ENCODE measurements at regions not wholly inside any gene's neighbourhood (a gene's known extent, or its start where the extent isn't known, plus 50 kb on each side); places are given as distances from the start of the nearest gene placed in this dataset.
"Not testable (repeated sequence)": the region's sequence is repeated elsewhere in the genome, so short reads cannot be mapped to it uniquely, and the experiment has no call there.

- Histone ChIP-seq H3K4me3 (no peak overlapping the region), H3K27ac (no peak overlapping the region), H3K27me3 (no peaks in the 10 kb centered on the region), H3K4me1 (no peaks in the 10 kb centered on the region), H3K36me3 (no peaks in the 10 kb centered on the region), H3K9me3 (peaks cover 0 to 9% of the 10 kb centered on the region in 2 donors)
- TF ChIP-seq CTCF (IDR thresholded peaks at IDR 0.05), result no peak
- DNase-seq (ENCODE audit: low spot score), result no peak
These were observed 115.5 kb upstream of the ZDHHC15 start for GRCh38 chrX:75638332-75638731.

DNA sequence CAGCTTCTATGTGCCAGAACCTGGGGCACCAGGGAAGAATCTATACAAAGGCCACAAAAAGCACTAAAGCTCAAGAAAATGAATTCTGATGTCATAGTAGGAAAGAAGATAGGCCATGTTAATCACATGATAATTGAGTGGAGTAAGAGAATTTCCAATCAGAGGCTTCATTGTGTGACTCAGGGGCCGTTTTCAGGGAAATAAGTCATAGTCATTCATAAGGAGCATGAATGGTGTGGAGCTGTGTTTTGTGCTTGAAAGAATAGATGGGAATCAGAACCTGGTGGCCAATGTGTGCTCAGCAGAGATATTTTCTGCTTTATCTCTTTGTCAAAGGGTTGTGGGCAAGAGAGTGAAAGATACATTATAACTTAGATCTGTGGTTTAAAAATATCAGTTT is 102.4 kb upstream of the ZDHHC15 start:
- no peak for DNase-seq (ENCODE audit: low spot score)
- no peaks in the 10 kb centered on the region for H3K27me3 ChIP-seq
- H3K27ac ChIP-seq, result no peak overlapping the region
- H3K9me3 ChIP-seq, result no peaks in the 10 kb centered on the region
- H3K4me3 ChIP-seq, result no peak overlapping the region
- H3K36me3 ChIP-seq, result no peaks in the 10 kb centered on the region
- no peaks in the 10 kb centered on the region for H3K4me1 ChIP-seq
- no peak for TF ChIP-seq CTCF (IDR thresholded peaks at IDR 0.05)

DNA sequence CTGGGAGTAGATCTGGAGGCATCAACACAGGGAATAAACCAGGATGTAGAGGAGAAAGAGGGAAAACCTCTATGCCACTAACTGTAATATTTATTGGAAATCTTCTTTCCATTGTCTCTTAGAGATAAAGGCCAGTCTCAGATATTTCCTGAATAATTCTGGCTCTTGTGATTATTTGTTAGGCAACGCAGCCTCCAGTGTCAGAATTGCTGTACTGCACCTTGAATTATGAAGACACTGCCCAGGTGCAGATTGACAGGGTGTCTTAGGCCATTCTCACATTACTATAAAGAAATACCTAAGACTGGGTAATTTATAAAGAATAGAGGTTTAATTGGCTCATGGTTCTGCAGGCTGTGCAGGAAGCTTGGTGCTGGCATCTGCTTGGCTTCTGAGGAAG is 100.7 kb upstream of the ZDHHC15 start:
- Histone ChIP-seq H3K27ac (no peak overlapping the region), H3K27me3 (no peaks in the 10 kb centered on the region)

GRCh38 chrX:75609406-75609805 is 86.6 kb upstream of the ZDHHC15 start:
- no peaks in the 10 kb centered on the region for H3K36me3 ChIP-seq
- H3K4me1 ChIP-seq, result no peaks in the 10 kb centered on the region
- H3K9me3 ChIP-seq, result no peaks in the 10 kb centered on the region
- no peak for DNase-seq (ENCODE audit: low spot score)
- H3K27me3 ChIP-seq, result no peaks in the 10 kb centered on the region
- H3K27ac ChIP-seq, result no peak overlapping the region
- H3K4me3 ChIP-seq, result no peak overlapping the region
- TF ChIP-seq CTCF (IDR thresholded peaks at IDR 0.05), result no peak

More for the DNA sequence above, 100.7 kb upstream of the ZDHHC15 start:
- no peak for DNase-seq (ENCODE audit: low spot score)
- Histone ChIP-seq H3K4me1 (no peaks in the 10 kb centered on the region), H3K36me3 (no peaks in the 10 kb centered on the region), H3K4me3 (no peak overlapping the region), H3K9me3 (no peaks in the 10 kb centered on the region)
- TF ChIP-seq CTCF (IDR thresholded peaks at IDR 0.05), result peak in 1 of 2 donors; percentile 43

GRCh38 chrX:75603833-75604232 is 81.0 kb upstream of the ZDHHC15 start:
- Histone ChIP-seq H3K27me3 (no peaks in the 10 kb centered on the region), H3K4me1 (no peaks in the 10 kb centered on the region), H3K4me3 (no peak overlapping the region), H3K36me3 (no peaks in the 10 kb centered on the region), H3K27ac (no peak overlapping the region), H3K9me3 (no peaks in the 10 kb centered on the region)
- peak; percentile 72 to 76 for TF ChIP-seq CTCF (IDR thresholded peaks at IDR 0.05)
- no peak for DNase-seq (ENCODE audit: low spot score)

DNA sequence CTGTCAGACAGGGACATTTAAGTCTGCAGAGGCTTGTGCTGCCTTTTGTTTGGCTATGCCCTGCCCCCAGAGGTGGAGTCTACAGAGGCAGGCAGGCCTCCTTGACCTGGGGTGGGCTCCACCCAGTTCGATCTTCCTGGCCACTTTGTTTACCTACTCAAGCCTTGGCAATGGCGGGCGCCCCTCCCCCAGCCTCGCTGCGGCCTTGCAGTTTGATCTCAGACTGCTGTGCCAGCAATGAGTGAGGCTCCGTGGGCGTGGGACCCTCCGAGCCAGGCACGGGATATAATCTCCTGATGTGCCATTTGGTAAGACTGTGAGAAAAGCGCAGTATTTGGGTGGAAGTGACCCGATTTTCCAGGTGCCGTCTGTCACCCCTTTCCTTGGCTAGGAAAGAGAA is 79.2 kb upstream of the ZDHHC15 start:
- not testable (repeated sequence) for H3K36me3 ChIP-seq; H3K27me3 ChIP-seq; H3K4me3 ChIP-seq; H3K4me1 ChIP-seq; H3K9me3 ChIP-seq; H3K27ac ChIP-seq; DNase-seq (ENCODE audit: low spot score)
